ENCODE measurements at regions not wholly inside any gene's neighbourhood (a gene's known extent, or its start where the extent isn't known, plus 50 kb on each side); places are given as distances from the start of the nearest gene placed in this dataset.
"Not testable (repeated sequence)": the region's sequence is repeated elsewhere in the genome, so short reads cannot be mapped to it uniquely, and the experiment has no call there.

GRCh38 chr1:222906271-222906739 lies 91.5 kb downstream of the DISP1 start:
- not testable (repeated sequence) for H3K27ac ChIP-seq (ENCODE audit: low read depth, low read length); H3K36me3 ChIP-seq (ENCODE audit: control insufficient read depth in 5 of 5, insufficient read depth in 5 of 5, low read length in 5 of 5); H3K4me3 ChIP-seq (ENCODE audit: low read depth in 1 of 5, low read length in 5 of 5); H3K27me3 ChIP-seq (ENCODE audit: control insufficient read depth in 5 of 5, insufficient read depth in 4 of 5, low read length in 5 of 5); H3K4me1 ChIP-seq (ENCODE audit: control insufficient read depth in 5 of 5, insufficient read depth in 5 of 5, low read length in 5 of 5); H3K9ac ChIP-seq (ENCODE audit: low read length in 5 of 5); H3K9me3 ChIP-seq (ENCODE audit: control insufficient read depth in 5 of 5, low read length in 5 of 5)

- no peak overlapping the region for H3K27ac ChIP-seq (ENCODE audit: low read depth, low read length)
- no peaks in the 10 kb centered on the region for H3K36me3 ChIP-seq (ENCODE audit: control insufficient read depth in 5 of 5, insufficient read depth in 5 of 5, low read length in 5 of 5)
Measured at GRCh38 chr1:222909586-222909985, 94.7 kb downstream of the DISP1 start.

DNA sequence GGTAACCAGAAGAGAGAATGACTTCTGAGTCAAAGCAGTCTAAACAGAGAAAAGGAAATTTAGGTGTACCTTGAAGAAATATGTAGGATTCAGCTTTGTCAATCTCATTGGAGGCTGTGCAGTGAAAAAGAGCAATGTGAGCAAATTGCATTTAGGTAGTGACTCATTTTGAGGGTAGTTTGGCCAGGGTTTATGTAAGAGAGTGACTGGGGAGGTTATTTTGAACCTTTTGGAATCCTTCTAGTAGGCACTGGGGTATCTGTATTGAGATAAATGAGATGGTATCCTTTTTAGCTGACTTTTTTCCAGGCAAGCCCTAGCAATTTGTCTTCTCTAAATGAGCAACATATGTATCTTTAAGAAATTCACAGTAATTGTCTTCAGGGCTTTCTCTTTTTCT lies 95.9 kb downstream of the DISP1 start:
- Histone ChIP-seq H3K27me3 (ENCODE audit: control insufficient read depth in 5 of 5, insufficient read depth in 4 of 5, low read length in 5 of 5) (no peaks in the 10 kb centered on the region), H3K9me3 (ENCODE audit: control insufficient read depth in 5 of 5, low read length in 5 of 5) (no peaks in the 10 kb centered on the region), H3K9ac (ENCODE audit: low read length in 5 of 5) (no peak overlapping the region), H3K27ac (ENCODE audit: low read depth, low read length) (no peak overlapping the region), H3K36me3 (ENCODE audit: control insufficient read depth in 5 of 5, insufficient read depth in 5 of 5, low read length in 5 of 5) (no peaks in the 10 kb centered on the region), H3K4me3 (ENCODE audit: low read depth in 1 of 5, low read length in 5 of 5) (no peak overlapping the region), H3K4me1 (ENCODE audit: control insufficient read depth in 5 of 5, insufficient read depth in 5 of 5, low read length in 5 of 5) (peaks cover 0 to 14% (median 12%) of the 10 kb centered on the region in 5 donors)

More at GRCh38 chr1:222909586-222909985, 94.7 kb downstream of the DISP1 start:
- Histone ChIP-seq H3K9me3 (ENCODE audit: control insufficient read depth in 5 of 5, low read length in 5 of 5) (no peaks in the 10 kb centered on the region), H3K27me3 (ENCODE audit: control insufficient read depth in 5 of 5, insufficient read depth in 4 of 5, low read length in 5 of 5) (no peaks in the 10 kb centered on the region), H3K9ac (ENCODE audit: low read length in 5 of 5) (no peak overlapping the region), H3K4me1 (ENCODE audit: control insufficient read depth in 5 of 5, insufficient read depth in 5 of 5, low read length in 5 of 5) (peaks cover 0 to 6% (median 4%) of the 10 kb centered on the region in 5 donors), H3K4me3 (ENCODE audit: low read depth in 1 of 5, low read length in 5 of 5) (no peak overlapping the region)

DNA sequence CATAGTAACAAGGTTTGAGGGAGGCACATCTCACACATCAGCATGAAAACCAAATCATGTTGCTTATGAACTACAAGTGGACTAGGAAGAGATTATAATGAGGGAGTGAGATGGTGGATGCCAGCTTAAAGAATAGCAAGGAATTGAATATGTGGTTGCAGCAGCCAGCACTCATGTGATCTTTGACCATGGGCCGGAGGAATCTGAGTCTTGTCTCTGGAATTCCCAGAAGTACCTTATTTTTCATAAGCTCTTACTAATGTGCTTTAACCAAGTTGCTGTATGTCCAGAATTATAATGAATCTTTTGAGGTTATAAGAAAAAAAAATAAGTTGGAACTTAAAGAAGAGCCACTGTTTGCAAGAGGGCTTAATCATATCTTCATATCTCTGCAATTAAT lies 97.0 kb downstream of the DISP1 start:
- Histone ChIP-seq H3K4me1 (ENCODE audit: control insufficient read depth in 5 of 5, insufficient read depth in 5 of 5, low read length in 5 of 5) (peaks cover 0 to 14% (median 12%) of the 10 kb centered on the region in 5 donors), H3K4me3 (ENCODE audit: low read depth in 1 of 5, low read length in 5 of 5) (no peak overlapping the region), H3K9me3 (ENCODE audit: control insufficient read depth in 5 of 5, low read length in 5 of 5) (peaks cover 0 to 2% (median 2%) of the 10 kb centered on the region in 5 donors), H3K36me3 (ENCODE audit: control insufficient read depth in 5 of 5, insufficient read depth in 5 of 5, low read length in 5 of 5) (no peaks in the 10 kb centered on the region), H3K27me3 (ENCODE audit: control insufficient read depth in 5 of 5, insufficient read depth in 4 of 5, low read length in 5 of 5) (no peaks in the 10 kb centered on the region), H3K27ac (ENCODE audit: low read depth, low read length) (no peak overlapping the region), H3K9ac (ENCODE audit: low read length in 5 of 5) (no peak overlapping the region)

GRCh38 chr1:222912730-222913129 lies 97.9 kb downstream of the DISP1 start:
- no peak overlapping the region for H3K9ac ChIP-seq (ENCODE audit: low read length in 5 of 5)
- peaks cover 0 to 10% (median 7%) of the 10 kb centered on the region in 5 donors for H3K9me3 ChIP-seq (ENCODE audit: control insufficient read depth in 5 of 5, low read length in 5 of 5)
- no peak overlapping the region for H3K4me3 ChIP-seq (ENCODE audit: low read depth in 1 of 5, low read length in 5 of 5)
- no peaks in the 10 kb centered on the region for H3K36me3 ChIP-seq (ENCODE audit: control insufficient read depth in 5 of 5, insufficient read depth in 5 of 5, low read length in 5 of 5)
- H3K27ac ChIP-seq (ENCODE audit: low read depth, low read length), result no peak overlapping the region
- H3K4me1 ChIP-seq (ENCODE audit: control insufficient read depth in 5 of 5, insufficient read depth in 5 of 5, low read length in 5 of 5), result peaks cover 0 to 14% (median 12%) of the 10 kb centered on the region in 5 donors
- H3K27me3 ChIP-seq (ENCODE audit: control insufficient read depth in 5 of 5, insufficient read depth in 4 of 5, low read length in 5 of 5), result no peaks in the 10 kb centered on the region

DNA sequence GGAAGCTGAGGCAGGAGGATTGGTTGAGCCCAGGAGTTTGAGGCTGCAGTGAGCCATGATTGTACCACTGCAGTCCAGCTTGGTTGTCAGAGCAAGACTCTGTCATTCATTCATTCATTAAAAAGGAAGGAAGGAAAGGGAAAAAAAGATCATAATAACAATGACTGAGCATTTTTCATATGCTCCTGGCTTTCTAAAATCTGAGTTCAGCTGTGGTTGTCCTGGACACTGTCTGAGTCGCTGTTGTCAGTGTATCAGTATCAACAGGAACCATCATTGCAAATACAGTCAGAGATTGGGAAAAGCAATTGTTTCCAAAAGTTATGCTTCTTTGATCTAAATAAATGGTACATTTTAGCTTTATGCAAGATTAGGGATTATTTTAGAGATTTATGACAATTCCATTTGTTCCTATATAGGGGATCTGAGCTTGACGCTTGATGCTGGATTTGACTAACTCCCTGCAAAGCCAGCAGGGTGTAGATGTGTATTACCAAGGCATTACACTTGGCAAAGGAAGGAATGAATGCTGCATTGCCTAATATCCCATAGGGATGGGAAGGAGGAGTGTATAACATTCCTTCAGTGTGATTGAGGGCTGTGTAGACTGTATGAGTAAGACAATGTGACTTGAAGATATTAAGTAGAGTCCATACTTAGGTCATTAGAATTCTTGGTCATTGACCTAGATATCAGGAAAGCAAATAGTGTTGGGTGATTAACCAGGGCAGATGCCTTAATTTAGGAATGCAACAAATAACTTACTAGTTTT lies 100.2 kb downstream of the DISP1 start:
- H3K27ac ChIP-seq (ENCODE audit: low read depth, low read length), result no peak overlapping the region
- peaks cover 0 to 11% (median 7%) of the 10 kb centered on the region in 5 donors for H3K9me3 ChIP-seq (ENCODE audit: control insufficient read depth in 5 of 5, low read length in 5 of 5)
- H3K27me3 ChIP-seq (ENCODE audit: control insufficient read depth in 5 of 5, insufficient read depth in 4 of 5, low read length in 5 of 5), result no peaks in the 10 kb centered on the region
- no peak overlapping the region for H3K9ac ChIP-seq (ENCODE audit: low read length in 5 of 5)
- no peak overlapping the region for H3K4me3 ChIP-seq (ENCODE audit: low read depth in 1 of 5, low read length in 5 of 5)
- H3K4me1 ChIP-seq (ENCODE audit: control insufficient read depth in 5 of 5, insufficient read depth in 5 of 5, low read length in 5 of 5), result peaks cover 0 to 16% (median 10%) of the 10 kb centered on the region in 5 donors
- H3K36me3 ChIP-seq (ENCODE audit: control insufficient read depth in 5 of 5, insufficient read depth in 5 of 5, low read length in 5 of 5), result no peaks in the 10 kb centered on the region

- Histone ChIP-seq H3K9ac (ENCODE audit: low read length in 5 of 5) (no peak overlapping the region), H3K27me3 (ENCODE audit: control insufficient read depth in 5 of 5, insufficient read depth in 4 of 5, low read length in 5 of 5) (no peaks in the 10 kb centered on the region), H3K36me3 (ENCODE audit: control insufficient read depth in 5 of 5, insufficient read depth in 5 of 5, low read length in 5 of 5) (no peaks in the 10 kb centered on the region), H3K27ac (ENCODE audit: low read depth, low read length) (no peak overlapping the region), H3K9me3 (ENCODE audit: control insufficient read depth in 5 of 5, low read length in 5 of 5) (peaks cover 0 to 11% (median 7%) of the 10 kb centered on the region in 5 donors), H3K4me3 (ENCODE audit: low read depth in 1 of 5, low read length in 5 of 5) (no peak overlapping the region), H3K4me1 (ENCODE audit: control insufficient read depth in 5 of 5, insufficient read depth in 5 of 5, low read length in 5 of 5) (peaks cover 0 to 16% (median 10%) of the 10 kb centered on the region in 5 donors)
Measured at GRCh38 chr1:222916100-222916499, 101.3 kb downstream of the DISP1 start.

GRCh38 chr1:222918801-222919477 lies 104.1 kb downstream of the DISP1 start:
- no peak overlapping the region for H3K9ac ChIP-seq (ENCODE audit: low read length in 5 of 5)
- peak overlapping the region in 1 of 5 donors; percentile 22 for H3K4me3 ChIP-seq (ENCODE audit: low read depth in 1 of 5, low read length in 5 of 5)
- H3K36me3 ChIP-seq (ENCODE audit: control insufficient read depth in 5 of 5, insufficient read depth in 5 of 5, low read length in 5 of 5), result no peaks in the 10 kb centered on the region
- no peak overlapping the region for H3K27ac ChIP-seq (ENCODE audit: low read depth, low read length)
- H3K27me3 ChIP-seq (ENCODE audit: control insufficient read depth in 5 of 5, insufficient read depth in 4 of 5, low read length in 5 of 5), result no peaks in the 10 kb centered on the region
- H3K9me3 ChIP-seq (ENCODE audit: control insufficient read depth in 5 of 5, low read length in 5 of 5), result peaks cover 0 to 11% (median 7%) of the 10 kb centered on the region in 5 donors
- H3K4me1 ChIP-seq (ENCODE audit: control insufficient read depth in 5 of 5, insufficient read depth in 5 of 5, low read length in 5 of 5), result peaks cover 0 to 16% (median 10%) of the 10 kb centered on the region in 5 donors

DNA sequence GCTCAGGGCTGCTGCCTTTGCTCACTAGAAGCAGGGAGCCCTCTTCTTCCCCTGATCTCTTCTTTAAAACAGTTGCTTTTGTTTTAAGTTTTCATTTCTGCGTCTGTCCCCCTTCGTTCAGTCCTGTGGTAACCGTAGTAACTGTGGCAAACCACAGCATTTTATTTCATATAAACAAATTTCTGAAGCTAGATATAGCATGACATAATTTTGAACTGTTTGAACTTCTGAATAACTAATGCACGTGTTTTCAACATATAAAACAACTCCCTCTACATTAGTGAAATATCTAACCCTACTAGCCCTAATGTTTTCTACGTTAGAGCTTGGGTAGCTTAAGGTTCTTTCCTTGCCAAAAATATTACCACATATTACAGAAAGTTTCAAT lies 104.6 kb downstream of the DISP1 start:
- peak overlapping the region in 1 of 5 donors; percentile 22 for H3K4me3 ChIP-seq (ENCODE audit: low read depth in 1 of 5, low read length in 5 of 5)
- H3K9me3 ChIP-seq (ENCODE audit: control insufficient read depth in 5 of 5, low read length in 5 of 5), result peaks cover 0 to 11% (median 7%) of the 10 kb centered on the region in 5 donors
- no peak overlapping the region for H3K9ac ChIP-seq (ENCODE audit: low read length in 5 of 5)
- peaks cover 0 to 16% (median 10%) of the 10 kb centered on the region in 5 donors for H3K4me1 ChIP-seq (ENCODE audit: control insufficient read depth in 5 of 5, insufficient read depth in 5 of 5, low read length in 5 of 5)
- H3K36me3 ChIP-seq (ENCODE audit: control insufficient read depth in 5 of 5, insufficient read depth in 5 of 5, low read length in 5 of 5), result no peaks in the 10 kb centered on the region
- no peak overlapping the region for H3K27ac ChIP-seq (ENCODE audit: low read depth, low read length)
- H3K27me3 ChIP-seq (ENCODE audit: control insufficient read depth in 5 of 5, insufficient read depth in 4 of 5, low read length in 5 of 5), result no peaks in the 10 kb centered on the region

DNA sequence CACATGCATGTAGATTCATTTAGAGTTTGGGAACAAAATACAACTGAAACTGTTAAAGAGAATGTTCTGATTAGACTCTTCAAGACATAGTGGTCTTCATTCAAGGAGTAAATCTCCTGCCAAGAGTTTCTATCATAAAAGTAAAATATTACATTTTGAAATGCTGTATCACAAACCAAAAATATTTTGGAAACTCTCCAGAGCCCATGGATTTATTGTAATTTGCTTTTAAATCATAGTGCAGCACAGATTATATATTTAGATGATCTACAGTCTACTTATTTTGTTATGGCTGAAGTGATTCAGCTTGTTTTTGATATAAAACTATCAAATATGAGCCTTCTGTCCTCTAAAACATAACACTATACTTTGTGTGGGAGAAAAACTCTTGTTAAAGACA lies 105.3 kb downstream of the DISP1 start:
- H3K4me1 ChIP-seq (ENCODE audit: control insufficient read depth in 5 of 5, insufficient read depth in 5 of 5, low read length in 5 of 5), result peaks cover 0 to 11% (median 8%) of the 10 kb centered on the region in 5 donors
- peaks cover 0 to 11% (median 7%) of the 10 kb centered on the region in 5 donors for H3K9me3 ChIP-seq (ENCODE audit: control insufficient read depth in 5 of 5, low read length in 5 of 5)
- no peak overlapping the region for H3K4me3 ChIP-seq (ENCODE audit: low read depth in 1 of 5, low read length in 5 of 5)
- no peak overlapping the region for H3K27ac ChIP-seq (ENCODE audit: low read depth, low read length)
- H3K36me3 ChIP-seq (ENCODE audit: control insufficient read depth in 5 of 5, insufficient read depth in 5 of 5, low read length in 5 of 5), result no peaks in the 10 kb centered on the region
- H3K9ac ChIP-seq (ENCODE audit: low read length in 5 of 5), result no peak overlapping the region
- no peaks in the 10 kb centered on the region for H3K27me3 ChIP-seq (ENCODE audit: control insufficient read depth in 5 of 5, insufficient read depth in 4 of 5, low read length in 5 of 5)

Measured in subcutaneous abdominal adipose tissue (tissue), 5 donors.